Panc1 (cell line): ENCODE measurements at regions not wholly inside any gene's neighbourhood (a gene's known extent, or its start where the extent isn't known, plus 50 kb on each side); places are given as distances from the start of the nearest gene placed in this dataset.

Experiments used
- ATAC-seq: fragments of 200-7000 bp; cut with Tn5 transposase; 2 replicates; pipeline ENCODE4 v1.9.1; 2020; ENCODE audit warnings: mild to moderate bottlenecking, moderate library complexity
- BruUV-seq: library from RNA; stranded (reverse); fragments of 400-500 nt; replicated peaks from 2 replicates; lab custom pipeline; 2021; lab: Mats Ljungman, UMichigan
- CTCF ChIA-PET: fragments of 300-600 bp; sonication (Branson Sonifier 250); formaldehyde crosslinking; loops from one replicate; lab custom pipeline; 2022; ENCODE audit warnings: antibody characterized with exemption; lab: Charles Lee
- POLR2A ChIA-PET: fragments of 300-600 bp; sonication (Branson Sonifier 250); formaldehyde crosslinking; loops from one replicate; lab custom pipeline; 2022; ENCODE audit warnings: antibody characterized with exemption; lab: Charles Lee
- DNase-seq: peaks from one replicate; pipeline ENCODE4 v3.0.0-alpha.2; 2010; ENCODE audit warnings: low read depth, low spot score
- H3K27ac ChIP-seq: 2 replicates; pipeline ENCODE4 v1.5.1; 2011; ENCODE audit warnings: mild to moderate bottlenecking, low read length, inconsistent platforms
- H3K27me3 ChIP-seq: fragments of 200-500 bp; sonication (Bioruptor generic); 2 replicates; pipeline ENCODE4 v1.6.0; 2014; ENCODE audit warnings: low read length, inconsistent platforms; ENCODE audit not compliant: control insufficient read depth, insufficient read depth
- H3K36me3 ChIP-seq: fragments of 200-500 bp; sonication (Bioruptor generic); 2 replicates; pipeline ENCODE4 v1.5.1; 2014; ENCODE audit warnings: inconsistent platforms, mild to moderate bottlenecking, low read length, moderate library complexity; ENCODE audit not compliant: control insufficient read depth, insufficient read depth
- H3K4me1 ChIP-seq: 2 replicates; pipeline ENCODE4 v1.5.1; 2011; ENCODE audit warnings: inconsistent platforms, mild to moderate bottlenecking, low read length, moderate library complexity; ENCODE audit not compliant: control insufficient read depth, insufficient read depth
- H3K4me3 ChIP-seq, 2 experiments: 2 replicates each; pipeline ENCODE4 v1.5.1; 2011 to 2012; ENCODE audit warnings: low read depth in 2 of 2, low read length in 2 of 2, mild to moderate bottlenecking in 2 of 2, inconsistent platforms in 1 of 2, moderate library complexity in 1 of 2
- H3K9me3 ChIP-seq: fragments of 200-500 bp; sonication (Bioruptor generic); 2 replicates; pipeline ENCODE4 v1.5.1; 2014; ENCODE audit warnings: low read depth, mild to moderate bottlenecking, inconsistent platforms, low read length, moderate library complexity; ENCODE audit not compliant: control insufficient read depth, insufficient read depth
- CTCF ChIP-seq: fragments of 450-650 bp; IDR thresholded peaks from 2 replicates; pipeline ENCODE4 v1.5.1; 2017; ENCODE audit warnings: mild to moderate bottlenecking
- POLR2AphosphoS5 ChIP-seq: IDR thresholded peaks from 2 replicates; pipeline ENCODE4 v1.6.1; 2012; ENCODE audit warnings: mild to moderate bottlenecking, low read depth, low read length, moderate library complexity
- SIN3A ChIP-seq: IDR thresholded peaks from 2 replicates; pipeline ENCODE4 v1.6.1; 2012; ENCODE audit warnings: low read depth, mild to moderate bottlenecking, low read length, moderate library complexity, borderline replicate concordance; ENCODE audit not compliant: insufficient read depth
- TCF7L2 ChIP-seq: IDR thresholded peaks from 2 replicates; pipeline ENCODE4 v1.6.1; 2011; ENCODE audit warnings: mild to moderate bottlenecking, low read depth, low read length, inconsistent platforms
- in situ Hi-C: cut with HindIII; loops from 2 replicates; pipeline ENCODE4 v1.10.0; 2016; ENCODE audit warnings: low sequenced_read_pairs, low pct_unique_long_range_greater_than_20kb
- intact Hi-C: fragments of 100-400 bp; cut with micrococcal nuclease; formaldehyde crosslinking; loops from one replicate; pipeline ENCODE4 v1.10.0; 2022; ENCODE audit not compliant: unreplicated experiment
- TF ChIP-seq, protein P1 (sequence below), 2 experiments: IDR thresholded peaks; 2 replicates each; pipeline ENCODE4 v1.6.1; 2011 to 2012; ENCODE audit warnings: low read depth in 2 of 2, control low read depth in 1 of 2, low read length in 1 of 2, mild to moderate bottlenecking in 1 of 2, moderate library complexity in 1 of 2; ENCODE audit not compliant: insufficient read depth in 1 of 2

- H3K4me1 ChIP-seq: no peaks in the 10 kb centered on the region
- in situ Hi-C loops: no loop called here
- DNase-seq (no peak), ATAC-seq (no peak)
- no peaks in the 10 kb centered on the region for H3K9me3 ChIP-seq
- no peak for TF ChIP-seq SIN3A
- TF ChIP-seq CTCF: no peak
- TF ChIP-seq, protein P1, sequence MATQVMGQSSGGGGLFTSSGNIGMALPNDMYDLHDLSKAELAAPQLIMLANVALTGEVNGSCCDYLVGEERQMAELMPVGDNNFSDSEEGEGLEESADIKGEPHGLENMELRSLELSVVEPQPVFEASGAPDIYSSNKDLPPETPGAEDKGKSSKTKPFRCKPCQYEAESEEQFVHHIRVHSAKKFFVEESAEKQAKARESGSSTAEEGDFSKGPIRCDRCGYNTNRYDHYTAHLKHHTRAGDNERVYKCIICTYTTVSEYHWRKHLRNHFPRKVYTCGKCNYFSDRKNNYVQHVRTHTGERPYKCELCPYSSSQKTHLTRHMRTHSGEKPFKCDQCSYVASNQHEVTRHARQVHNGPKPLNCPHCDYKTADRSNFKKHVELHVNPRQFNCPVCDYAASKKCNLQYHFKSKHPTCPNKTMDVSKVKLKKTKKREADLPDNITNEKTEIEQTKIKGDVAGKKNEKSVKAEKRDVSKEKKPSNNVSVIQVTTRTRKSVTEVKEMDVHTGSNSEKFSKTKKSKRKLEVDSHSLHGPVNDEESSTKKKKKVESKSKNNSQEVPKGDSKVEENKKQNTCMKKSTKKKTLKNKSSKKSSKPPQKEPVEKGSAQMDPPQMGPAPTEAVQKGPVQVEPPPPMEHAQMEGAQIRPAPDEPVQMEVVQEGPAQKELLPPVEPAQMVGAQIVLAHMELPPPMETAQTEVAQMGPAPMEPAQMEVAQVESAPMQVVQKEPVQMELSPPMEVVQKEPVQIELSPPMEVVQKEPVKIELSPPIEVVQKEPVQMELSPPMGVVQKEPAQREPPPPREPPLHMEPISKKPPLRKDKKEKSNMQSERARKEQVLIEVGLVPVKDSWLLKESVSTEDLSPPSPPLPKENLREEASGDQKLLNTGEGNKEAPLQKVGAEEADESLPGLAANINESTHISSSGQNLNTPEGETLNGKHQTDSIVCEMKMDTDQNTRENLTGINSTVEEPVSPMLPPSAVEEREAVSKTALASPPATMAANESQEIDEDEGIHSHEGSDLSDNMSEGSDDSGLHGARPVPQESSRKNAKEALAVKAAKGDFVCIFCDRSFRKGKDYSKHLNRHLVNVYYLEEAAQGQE (IDR thresholded peaks at IDR 0.05; ENCODE audit: insufficient read depth in 1 of 2, low read depth in 2 of 2, low read length in 1 of 2): no peak
- POLR2A ChIA-PET: no interaction called here
- no peak overlapping the region for H3K27ac ChIP-seq
- CTCF ChIA-PET: no interaction called here
- H3K36me3 ChIP-seq: no peaks in the 10 kb centered on the region
- no peak overlapping the region for H3K4me3 ChIP-seq
- no peaks in the 10 kb centered on the region for H3K27me3 ChIP-seq
- BruUV-seq: no TSS peak
- intact Hi-C loops: no loop called here
These were observed 206.1 kb upstream of the UBE2E2 start for GRCh38 chr3:22996920-22997571.

DNA sequence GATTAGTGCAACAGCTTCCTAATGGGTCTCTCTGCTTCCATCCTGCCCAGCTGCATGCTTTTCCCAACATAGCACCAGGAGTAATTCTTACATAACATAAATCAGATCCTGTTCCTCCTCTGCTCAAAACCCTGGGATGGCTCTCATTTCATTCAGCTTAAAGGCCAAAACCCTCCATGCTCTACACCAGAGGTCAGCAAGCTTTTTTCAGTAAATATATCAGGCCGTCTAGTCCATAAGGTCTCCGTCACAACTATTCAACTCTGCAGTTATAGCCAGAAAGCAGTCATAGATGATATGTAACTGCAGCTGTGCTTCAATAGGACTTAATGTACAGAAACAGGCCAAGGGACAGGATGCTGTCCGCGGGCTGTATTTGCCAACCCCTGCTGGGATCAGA lies 202.8 kb upstream of the UBE2E2 start:
- no TSS peak for BruUV-seq
- DNase-seq (no peak), ATAC-seq (no peak)
- Histone ChIP-seq H3K27ac (no peak overlapping the region), H3K4me1 (no peaks in the 10 kb centered on the region), H3K4me3 (no peak overlapping the region), H3K9me3 (no peaks in the 10 kb centered on the region), H3K36me3 (no peaks in the 10 kb centered on the region), H3K27me3 (no peaks in the 10 kb centered on the region)
- CTCF ChIA-PET: no interaction called here
- intact Hi-C loops (no loop called here), in situ Hi-C loops (no loop called here)
- POLR2A ChIA-PET: no interaction called here
- TF ChIP-seq, protein P1 (IDR thresholded peaks at IDR 0.05; ENCODE audit: insufficient read depth in 1 of 2, low read depth in 2 of 2, low read length in 1 of 2): no peak
- TF ChIP-seq CTCF (no peak), SIN3A (no peak), POLR2AphosphoS5 (no peak), TCF7L2 (no peak)
